PC-3 (cell line): ENCODE measurements at regions not wholly inside any gene's neighbourhood (a gene's known extent, or its start where the extent isn't known, plus 50 kb on each side); places are given as distances from the start of the nearest gene placed in this dataset.

Experiments
- ATAC-seq: fragments of 200-7000 bp; cut with Tn5 transposase; 2 replicates; pipeline ENCODE4 v1.9.1; 2020; ENCODE audit warnings: mild to moderate bottlenecking, moderate library complexity
- BruUV-seq: library from RNA; stranded (reverse); fragments of 400-500 nt; replicated peaks from 2 replicates; lab custom pipeline; 2021; lab: Mats Ljungman, UMichigan
- CTCF ChIA-PET: fragments of 300-600 bp; sonication (Branson Sonifier 250); formaldehyde crosslinking; loops from one replicate; lab custom pipeline; 2022; ENCODE audit warnings: antibody characterized with exemption; lab: Charles Lee
- POLR2A ChIA-PET: fragments of 300-600 bp; sonication (Branson Sonifier 250); formaldehyde crosslinking; loops from one replicate; lab custom pipeline; 2022; ENCODE audit warnings: antibody characterized with exemption; ENCODE audit not compliant: unreplicated experiment; lab: Charles Lee
- DNase-seq: peaks from one replicate; pipeline ENCODE4 v3.0.0-alpha.2; 2015
- H2AFZ ChIP-seq: fragments of 300-600 bp; sonication (generic); 2 replicates; pipeline ENCODE4 v1.6.0; 2016; ENCODE audit warnings: antibody characterized with exemption, low read length
- H3F3A ChIP-seq: fragments of 300-600 bp; sonication (generic); one replicate; pipeline ENCODE4 v1.6.0; 2017; ENCODE audit warnings: antibody characterized with exemption, low read length, control low read depth, mild to moderate bottlenecking; ENCODE audit not compliant: unreplicated experiment
- H3K27ac ChIP-seq: fragments of 300-600 bp; sonication (generic); 2 replicates; pipeline ENCODE4 v1.5.1; 2016; ENCODE audit warnings: mild to moderate bottlenecking, low read length
- H3K27me3 ChIP-seq: fragments of 300-600 bp; sonication (generic); 2 replicates; pipeline ENCODE4 v1.6.1; 2016; ENCODE audit warnings: low read length, mixed read lengths
- H3K36me3 ChIP-seq: fragments of 300-600 bp; sonication (generic); 2 replicates; pipeline ENCODE4 v1.6.1; 2016; ENCODE audit warnings: low read depth, mixed run types, low read length, mixed read lengths
- H3K4me1 ChIP-seq: fragments of 300-600 bp; sonication (generic); 2 replicates; pipeline ENCODE4 v1.5.1; 2016; ENCODE audit warnings: low read length; ENCODE audit not compliant: insufficient read depth
- H3K4me2 ChIP-seq: fragments of 300-600 bp; sonication (generic); 2 replicates; pipeline ENCODE4 v1.6.0; 2016; ENCODE audit warnings: low read length
- H3K4me3 ChIP-seq: fragments of 300-600 bp; sonication (generic); 2 replicates; pipeline ENCODE4 v1.5.1; 2016; ENCODE audit warnings: mild to moderate bottlenecking, low read length, mixed read lengths
- H3K79me2 ChIP-seq: fragments of 300-600 bp; sonication (generic); 2 replicates; pipeline ENCODE4 v1.6.1; 2017; ENCODE audit warnings: low read length, mixed read lengths
- H3K9ac ChIP-seq: fragments of 300-600 bp; sonication (generic); 2 replicates; pipeline ENCODE4 v1.6.0; 2016; ENCODE audit warnings: mild to moderate bottlenecking, low read length
- H3K9me2 ChIP-seq: fragments of 300-600 bp; sonication (generic); replicated peaks from 2 replicates; pipeline ENCODE4 v1.6.1; 2016; ENCODE audit warnings: mixed run types, low read length, mixed read lengths
- H3K9me3 ChIP-seq: fragments of 300-600 bp; sonication (generic); 2 replicates; pipeline ENCODE4 v1.6.1; 2016; ENCODE audit warnings: low read length, mixed read lengths
- H4K20me1 ChIP-seq: fragments of 300-600 bp; sonication (generic); 2 replicates; pipeline ENCODE4 v1.6.1; 2016; ENCODE audit warnings: low read length, mixed read lengths
- EZH2 ChIP-seq: fragments of 300-600 bp; sonication (generic); IDR thresholded peaks from one replicate; pipeline ENCODE4 v1.6.1; 2017; ENCODE audit warnings: antibody characterized with exemption, mild to moderate bottlenecking, low read length; ENCODE audit not compliant: unreplicated experiment
- EZH2phosphoT487 ChIP-seq: fragments of 300-600 bp; sonication (generic); IDR thresholded peaks from 2 replicates; pipeline ENCODE4 v1.6.1; 2018; ENCODE audit warnings: mild to moderate bottlenecking, antibody characterized with exemption, low read length, borderline replicate concordance
- intact Hi-C: fragments of 100-400 bp; cut with micrococcal nuclease; formaldehyde crosslinking; loops from 2 replicates; pipeline ENCODE4 v1.9.0; 2023
- TF ChIP-seq, protein P1 (sequence below): fragments of 300-600 bp; sonication (generic); conservative IDR thresholded peaks from 2 replicates; pipeline ENCODE4 v1.5.1; 2017; ENCODE audit warnings: antibody characterized with exemption, low read depth, mild to moderate bottlenecking, low read length

- CTCF ChIA-PET: no interaction called here
- DNase-seq: no peak
- Histone ChIP-seq H2AFZ (no peak overlapping the region), H3K4me2 (no peak overlapping the region), H3K9me3 (no peaks in the 10 kb centered on the region), H3K9me2 (no peaks in the 10 kb centered on the region), H3K36me3 (no peaks in the 10 kb centered on the region), H3K9ac (no peak overlapping the region), H3K4me1 (no peaks in the 10 kb centered on the region), H3K79me2 (no peaks in the 10 kb centered on the region), H3K4me3 (no peak overlapping the region), H3K27me3 (peaks cover 77% of the 10 kb centered on the region), H4K20me1 (no peaks in the 10 kb centered on the region), H3F3A (no peaks in the 10 kb centered on the region), H3K27ac (no peak overlapping the region)
- intact Hi-C loops: loop anchor here (10.0 kb wide), 2 partner anchors 520 to 630 kb away; no protein-coding TSS in a partner anchor
- TF ChIP-seq EZH2phosphoT487: no peak
- TF ChIP-seq, protein P1, sequence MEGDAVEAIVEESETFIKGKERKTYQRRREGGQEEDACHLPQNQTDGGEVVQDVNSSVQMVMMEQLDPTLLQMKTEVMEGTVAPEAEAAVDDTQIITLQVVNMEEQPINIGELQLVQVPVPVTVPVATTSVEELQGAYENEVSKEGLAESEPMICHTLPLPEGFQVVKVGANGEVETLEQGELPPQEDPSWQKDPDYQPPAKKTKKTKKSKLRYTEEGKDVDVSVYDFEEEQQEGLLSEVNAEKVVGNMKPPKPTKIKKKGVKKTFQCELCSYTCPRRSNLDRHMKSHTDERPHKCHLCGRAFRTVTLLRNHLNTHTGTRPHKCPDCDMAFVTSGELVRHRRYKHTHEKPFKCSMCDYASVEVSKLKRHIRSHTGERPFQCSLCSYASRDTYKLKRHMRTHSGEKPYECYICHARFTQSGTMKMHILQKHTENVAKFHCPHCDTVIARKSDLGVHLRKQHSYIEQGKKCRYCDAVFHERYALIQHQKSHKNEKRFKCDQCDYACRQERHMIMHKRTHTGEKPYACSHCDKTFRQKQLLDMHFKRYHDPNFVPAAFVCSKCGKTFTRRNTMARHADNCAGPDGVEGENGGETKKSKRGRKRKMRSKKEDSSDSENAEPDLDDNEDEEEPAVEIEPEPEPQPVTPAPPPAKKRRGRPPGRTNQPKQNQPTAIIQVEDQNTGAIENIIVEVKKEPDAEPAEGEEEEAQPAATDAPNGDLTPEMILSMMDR: no peak
- no peak for TF ChIP-seq EZH2
- no TSS peak for BruUV-seq
- POLR2A ChIA-PET: no interaction called here
- ATAC-seq: no peak
These were observed 105.7 kb upstream of the OBI1 start for GRCh38 chr13:78764665-78765064.

DNA sequence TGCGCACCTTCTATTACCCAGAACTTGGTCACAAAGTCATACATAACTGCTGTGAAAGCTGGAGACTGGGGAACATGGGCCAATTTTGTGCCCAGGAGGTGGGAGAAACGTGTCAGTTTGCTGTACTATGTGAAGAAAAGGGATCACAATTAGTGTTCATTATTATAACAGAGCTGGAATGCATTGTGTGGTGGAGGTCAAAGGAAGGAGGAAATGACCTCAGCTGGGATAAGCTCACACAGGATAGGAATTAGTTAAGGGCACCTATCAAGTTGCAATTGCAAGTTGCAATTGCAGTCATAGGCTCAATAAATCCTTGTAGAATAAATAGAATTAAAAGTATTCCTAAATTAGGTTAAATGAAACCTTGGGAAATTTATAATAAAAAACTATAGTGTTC lies 103.9 kb upstream of the OBI1 start:
- H3K27ac ChIP-seq: no peak overlapping the region
- no peaks in the 10 kb centered on the region for H4K20me1 ChIP-seq
- DNase-seq: no peak
- no peaks in the 10 kb centered on the region for H3K9me2 ChIP-seq
- no peaks in the 10 kb centered on the region for H3K36me3 ChIP-seq
- no peak for ATAC-seq
- no peaks in the 10 kb centered on the region for H3K9me3 ChIP-seq
- no TSS peak for BruUV-seq
- H3K4me3 ChIP-seq: no peak overlapping the region
- no peaks in the 10 kb centered on the region for H3K79me2 ChIP-seq
- TF ChIP-seq, protein P1: no peak
- no peak for TF ChIP-seq EZH2phosphoT487
- no peak for TF ChIP-seq EZH2
- intact Hi-C loops: loop anchor here (10.0 kb wide), 2 partner anchors 518 to 628 kb away; no protein-coding TSS in a partner anchor
- H3F3A ChIP-seq: no peaks in the 10 kb centered on the region
- CTCF ChIA-PET: no interaction called here
- no peak overlapping the region for H3K4me2 ChIP-seq
- POLR2A ChIA-PET: no interaction called here
- no peaks in the 10 kb centered on the region for H3K4me1 ChIP-seq
- no peak overlapping the region for H2AFZ ChIP-seq
- H3K27me3 ChIP-seq: peaks cover 71% of the 10 kb centered on the region
- no peak overlapping the region for H3K9ac ChIP-seq

DNA sequence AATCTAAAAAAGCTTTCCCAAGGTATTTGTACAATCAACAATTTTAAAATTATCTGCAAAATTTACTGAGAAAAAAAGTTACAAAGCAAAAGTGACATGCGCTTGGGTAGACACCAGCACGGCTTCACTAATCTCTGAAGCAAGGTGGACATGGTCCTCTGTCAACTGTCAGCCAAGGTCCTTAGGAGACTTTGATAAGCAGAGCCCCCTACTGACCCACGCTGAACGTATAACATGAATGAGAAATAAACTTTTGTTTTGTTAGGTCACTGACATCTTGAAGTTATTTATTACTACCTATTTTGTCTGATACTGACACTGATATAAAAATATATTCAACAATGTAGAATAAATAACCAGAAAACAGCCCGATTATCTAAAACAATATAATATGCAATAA lies 100.7 kb upstream of the OBI1 start:
- intact Hi-C loops: loop anchor here (10.0 kb wide), 2 partner anchors 515 to 625 kb away; no protein-coding TSS in a partner anchor

More for the DNA sequence above, 100.7 kb upstream of the OBI1 start:
- Histone ChIP-seq H3K9me3 (no peaks in the 10 kb centered on the region), H3K9ac (no peak overlapping the region), H3K4me1 (no peaks in the 10 kb centered on the region), H3K27ac (no peak overlapping the region), H3K4me3 (no peak overlapping the region), H3K27me3 (peaks cover 66% of the 10 kb centered on the region), H3K9me2 (no peaks in the 10 kb centered on the region), H3K79me2 (no peaks in the 10 kb centered on the region), H2AFZ (no peak overlapping the region), H4K20me1 (no peaks in the 10 kb centered on the region), H3F3A (no peaks in the 10 kb centered on the region), H3K4me2 (no peak overlapping the region), H3K36me3 (no peaks in the 10 kb centered on the region)
- no peak for ATAC-seq
- no peak for TF ChIP-seq EZH2phosphoT487
- TF ChIP-seq, protein P1: 0 out of 2 replicates have a peak, but pooled peaks have one; percentile 14
- CTCF ChIA-PET: no interaction called here
- DNase-seq: no peak
- POLR2A ChIA-PET: no interaction called here
- BruUV-seq: no TSS peak
